Iris pigment epithelial cell (primary cell): ENCODE measurements at regions not wholly inside any gene's neighbourhood (a gene's known extent, or its start where the extent isn't known, plus 50 kb on each side); places are given as distances from the start of the nearest gene placed in this dataset.
A peak's percentile ranks its signal among the peaks of the same experiment; 100 is the strongest.

Experiments used
- DNase-seq: peaks from one replicate; pipeline ENCODE4 v3.0.0-alpha.2; 2011; ENCODE audit warnings: low read depth

DNA sequence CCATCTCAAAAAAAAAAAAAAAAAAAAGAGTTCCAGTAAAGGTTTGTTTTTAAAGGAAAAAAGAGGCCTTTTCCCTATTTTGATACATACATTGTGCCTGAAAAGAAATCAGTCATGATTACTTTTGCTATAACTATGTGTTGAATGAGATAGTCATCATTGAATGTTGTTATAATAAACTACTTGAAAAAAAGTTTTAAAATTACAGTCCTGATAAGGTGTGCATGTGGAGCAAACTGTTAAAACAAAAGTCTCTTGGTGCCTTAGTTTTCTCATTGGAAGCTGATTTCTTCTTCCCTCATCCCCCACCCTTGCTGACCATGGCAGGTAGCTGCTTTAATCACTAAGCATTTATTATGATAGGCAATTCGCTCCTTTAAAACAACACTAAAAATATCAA lies 172.3 kb upstream of the TBCA start:
- DNase-seq: no peak

GRCh38 chr5:77947041-77947428 lies 170.9 kb upstream of the TBCA start:
- no peak for DNase-seq

- no peak for DNase-seq
Observed at GRCh38 chr5:77946381-77947040, 170.4 kb upstream of the TBCA start.

- no peak for DNase-seq
Observed at GRCh38 chr5:77945874-77946273, 169.7 kb upstream of the TBCA start.

DNA sequence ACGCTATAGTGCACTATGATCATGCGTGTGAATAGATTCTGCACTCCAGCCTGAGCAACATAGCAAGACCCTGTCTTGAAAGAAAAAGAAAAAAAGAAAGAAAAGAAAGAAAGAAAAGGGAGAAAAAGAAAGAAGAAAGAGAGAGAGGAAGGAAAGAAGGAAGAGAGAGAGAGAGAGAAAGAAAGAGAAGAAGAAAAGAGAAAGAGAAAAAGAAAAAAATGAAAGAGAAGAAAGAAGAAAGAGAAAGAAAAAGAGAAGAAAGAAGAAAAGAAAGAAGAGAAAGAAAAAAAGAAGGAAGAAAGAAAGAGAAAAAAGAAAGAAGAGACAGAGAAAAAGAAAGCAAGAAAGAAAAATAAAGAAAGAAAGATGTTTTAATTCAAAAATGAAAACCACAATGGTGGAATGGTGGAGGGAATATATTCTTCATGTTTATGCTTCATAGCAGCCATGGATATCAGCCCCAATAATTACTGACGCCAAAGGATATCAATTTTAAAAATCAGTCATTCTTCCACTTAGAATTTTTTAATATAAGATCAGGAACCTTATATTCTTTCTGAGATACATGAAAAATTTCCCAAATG lies 168.7 kb upstream of the TBCA start:
- DNase-seq: no peak

- no peak for DNase-seq
Observed at GRCh38 chr5:77943851-77944250, 167.7 kb upstream of the TBCA start.

GRCh38 chr5:77942578-77943239 lies 166.6 kb upstream of the TBCA start:
- no peak for DNase-seq

- no peak for DNase-seq
Observed at GRCh38 chr5:77937015-77937908, 161.1 kb upstream of the TBCA start.

DNA sequence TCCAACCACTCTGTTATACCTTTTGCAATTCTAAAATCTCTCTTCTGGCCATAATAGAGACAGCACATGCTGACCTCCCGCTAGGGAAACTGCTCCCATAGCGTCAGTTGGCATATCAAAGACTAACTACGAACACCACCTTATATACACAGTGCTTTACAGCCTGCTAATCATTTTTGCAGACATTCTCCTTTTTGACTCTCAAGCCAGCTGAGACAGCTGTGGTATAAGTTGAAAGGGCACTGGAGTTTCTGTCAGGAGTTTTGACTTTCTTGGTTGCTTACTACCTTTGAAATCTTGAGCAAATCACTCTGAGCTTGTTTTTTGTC lies 160.2 kb upstream of the TBCA start:
- DNase-seq: no peak

GRCh38 chr5:77935506-77936364 lies 159.6 kb upstream of the TBCA start:
- DNase-seq: no peak

GRCh38 chr5:77928776-77929300 lies 152.7 kb upstream of the TBCA start:
- no peak for DNase-seq

DNA sequence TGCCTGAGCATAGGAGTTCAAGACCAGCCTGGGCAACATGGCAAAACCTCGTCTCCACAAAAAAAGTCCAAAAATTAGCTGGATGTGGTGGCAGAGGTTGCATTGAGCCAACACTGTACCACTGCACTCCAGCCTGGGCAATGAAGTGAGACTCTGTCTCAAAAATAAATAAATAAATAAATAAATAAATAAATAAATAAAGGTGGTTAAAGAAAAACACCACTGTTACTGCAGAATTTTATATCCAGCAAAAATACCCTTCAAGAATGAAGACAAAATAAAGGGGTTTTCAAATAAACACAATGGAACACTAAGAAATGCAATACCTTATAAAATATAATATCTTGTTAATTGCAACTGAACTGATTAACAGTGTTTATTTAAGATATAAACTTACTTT lies 150.2 kb upstream of the TBCA start:
- no peak for DNase-seq

GRCh38 chr5:77925503-77925902 lies 149.4 kb upstream of the TBCA start:
- DNase-seq: no peak

- no peak for DNase-seq
Observed at GRCh38 chr5:77924081-77924480, 147.9 kb upstream of the TBCA start.

- no peak for DNase-seq
Observed at GRCh38 chr5:77923666-77924065, 147.5 kb upstream of the TBCA start.

GRCh38 chr5:77921094-77921768 lies 145.1 kb upstream of the TBCA start:
- peak; percentile 11 for DNase-seq

DNA sequence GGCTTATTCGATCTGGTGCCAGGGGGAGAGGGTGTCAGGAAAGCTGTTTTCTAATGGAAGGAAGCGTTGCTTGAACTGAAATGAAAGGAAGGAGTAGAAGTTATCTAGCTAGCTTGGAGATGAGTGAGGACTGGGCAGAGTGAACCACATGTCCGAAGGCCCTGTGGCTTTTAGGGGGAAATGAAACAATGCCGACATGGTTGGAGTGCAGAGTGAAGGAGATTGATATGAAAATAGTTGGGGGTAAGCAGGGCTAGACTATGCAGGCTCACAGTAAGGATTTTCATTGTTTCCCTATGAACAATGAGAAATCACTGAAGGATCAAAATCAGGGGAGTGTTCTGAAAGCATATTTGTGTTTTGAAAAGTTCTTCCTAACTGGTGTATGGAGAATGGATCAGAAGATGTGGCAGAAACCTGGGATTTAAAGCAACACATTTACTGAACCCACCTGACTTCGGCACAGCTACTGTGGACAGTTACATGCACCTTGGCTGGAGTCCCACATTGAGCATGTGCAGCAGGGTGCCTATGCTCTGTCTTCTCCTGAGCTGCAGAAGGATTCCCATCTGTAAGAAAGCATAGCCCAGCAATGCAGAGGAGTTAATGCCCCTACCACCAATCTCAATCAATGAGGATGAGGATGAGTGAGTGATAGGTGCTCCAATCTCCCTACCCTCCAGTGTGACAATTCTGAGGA lies 144.4 kb upstream of the TBCA start:
- DNase-seq: peak; percentile 6

GRCh38 chr5:77915346-77915745 lies 139.2 kb upstream of the TBCA start:
- DNase-seq: no peak

GRCh38 chr5:77912721-77913120 lies 136.6 kb upstream of the TBCA start:
- no peak for DNase-seq

- no peak for DNase-seq
Observed at GRCh38 chr5:77910602-77911188, 134.6 kb upstream of the TBCA start.
